Endodermal cell (in vitro differentiated cells): ENCODE measurements at regions not wholly inside any gene's neighbourhood (a gene's known extent, or its start where the extent isn't known, plus 50 kb on each side); places are given as distances from the start of the nearest gene placed in this dataset.

Experiments used
- DNase-seq: peaks from one replicate; pipeline ENCODE4 v3.0.0-alpha.2; 2017
- H3K27ac ChIP-seq: 2 replicates; pipeline ENCODE4 v1.5.1; 2013; ENCODE audit warnings: mild to moderate bottlenecking, low read depth, low read length, moderate library complexity
- H3K27me3 ChIP-seq: 2 replicates; pipeline ENCODE4 v1.6.1; 2013; ENCODE audit warnings: mild to moderate bottlenecking, low read length, moderate library complexity; ENCODE audit not compliant: insufficient read depth, control insufficient read depth, poor library complexity, severe bottlenecking
- H3K36me3 ChIP-seq: 2 replicates; pipeline ENCODE4 v1.7.0; 2013; ENCODE audit warnings: mild to moderate bottlenecking, low read length, moderate library complexity; ENCODE audit not compliant: control insufficient read depth, insufficient read depth
- H3K4me1 ChIP-seq: one replicate; pipeline ENCODE4 v1.7.0; 2013; ENCODE audit warnings: low read length; ENCODE audit not compliant: control insufficient read depth, insufficient read depth
- H3K4me3 ChIP-seq: 2 replicates; pipeline ENCODE4 v1.5.1; 2013; ENCODE audit warnings: mild to moderate bottlenecking, low read length, moderate library complexity
- H3K9ac ChIP-seq: 2 replicates; pipeline ENCODE4 v1.6.1; 2013; ENCODE audit warnings: mild to moderate bottlenecking, low read length, moderate library complexity; ENCODE audit not compliant: poor library complexity, severe bottlenecking; ENCODE audit errors: extremely low read depth
- H3K9me3 ChIP-seq: 2 replicates; pipeline ENCODE4 v1.6.1; 2013; ENCODE audit warnings: mild to moderate bottlenecking, low read length, moderate library complexity; ENCODE audit not compliant: control insufficient read depth
- H3K27ac Mint-ChIP-seq: 2 replicates; pipeline ENCODE4 v1.8.0; 2020; ENCODE audit warnings: mixed read lengths
- H3K27me3 Mint-ChIP-seq: 2 replicates; pipeline ENCODE4 v1.8.0; 2021; ENCODE audit warnings: mild to moderate bottlenecking, mixed read lengths; ENCODE audit not compliant: insufficient read depth
- H3K36me3 Mint-ChIP-seq: 2 replicates; pipeline ENCODE4 v1.8.0; 2020; ENCODE audit warnings: low read depth, mixed read lengths
- H3K4me1 Mint-ChIP-seq: 2 replicates; pipeline ENCODE4 v1.8.0; 2020; ENCODE audit warnings: mixed read lengths
- H3K4me3 Mint-ChIP-seq: 2 replicates; pipeline ENCODE4 v1.8.0; 2020; ENCODE audit warnings: mild to moderate bottlenecking, moderate library complexity, mixed read lengths
- H3K9me3 Mint-ChIP-seq: 2 replicates; pipeline ENCODE4 v1.8.0; 2020; ENCODE audit warnings: mild to moderate bottlenecking, mixed read lengths
- CTCF ChIP-seq: fragments of 200-600 bp; sonication (generic); conservative IDR thresholded peaks from 2 replicates; pipeline ENCODE4 v1.5.0; 2021; ENCODE audit warnings: antibody characterized with exemption, mild to moderate bottlenecking
- WGBS, 2 experiments: methylation state at CpG; one replicate each; pipeline versions ENCODE4 v1.1.5 to v1.1.7; 2013; ENCODE audit warnings: missing lambda C conversion rate in 2 of 2, mixed read lengths in 1 of 2; ENCODE audit not compliant: insufficient coverage in 1 of 2, insufficient read length in 1 of 2; 5-methylcytosine and 5-hydroxymethylcytosine counted together

GRCh38 chr13:40306817-40307216 is 359.6 kb downstream of the FOXO1 start:
- DNase-seq: no peak
- Mint-ChIP-seq H3K4me1 (peaks cover 10% of the 10 kb centered on the region), H3K36me3 (peaks cover 18% of the 10 kb centered on the region), H3K27ac (no peak overlapping the region), H3K27me3 (no peaks in the 10 kb centered on the region), H3K4me3 (no peak overlapping the region), H3K9me3 (peaks cover 64% of the 10 kb centered on the region)
- Histone ChIP-seq H3K9me3 (peaks cover 67% of the 10 kb centered on the region), H3K4me1 (peaks cover 7% of the 10 kb centered on the region), H3K36me3 (no peaks in the 10 kb centered on the region), H3K4me3 (peak overlapping the region; percentile 61), H3K9ac (no peak overlapping the region), H3K27ac (no peak overlapping the region), H3K27me3 (no peaks in the 10 kb centered on the region)
- no peak for TF ChIP-seq CTCF
- WGBS, 2 experiments: 88 to 100% methylated on average over 1 to 2 of the region's 2 CpGs

GRCh38 chr13:40309881-40310280 is 356.6 kb downstream of the FOXO1 start:
- H3K9me3 Mint-ChIP-seq: peaks cover 37% of the 10 kb centered on the region
- DNase-seq: no peak
- H3K27ac Mint-ChIP-seq: no peak overlapping the region
- peaks cover 8% of the 10 kb centered on the region for H3K36me3 Mint-ChIP-seq
- no peaks in the 10 kb centered on the region for H3K27me3 Mint-ChIP-seq
- H3K4me1 Mint-ChIP-seq: peaks cover 14% of the 10 kb centered on the region
- WGBS, 2 experiments: 57 to 64% methylated on average over 3 of the region's 3 CpGs
- H3K9ac ChIP-seq: no peak overlapping the region
- H3K27me3 ChIP-seq: no peaks in the 10 kb centered on the region
- peaks cover 7% of the 10 kb centered on the region for H3K4me1 ChIP-seq
- peak overlapping the region; percentile 41 for H3K4me3 ChIP-seq
- H3K4me3 Mint-ChIP-seq: no peak overlapping the region
- no peak overlapping the region for H3K27ac ChIP-seq
- no peaks in the 10 kb centered on the region for H3K36me3 ChIP-seq
- peaks cover 38% of the 10 kb centered on the region for H3K9me3 ChIP-seq
- no peak for TF ChIP-seq CTCF

GRCh38 chr13:40311356-40312101 is 354.9 kb downstream of the FOXO1 start:
- H3K4me3 ChIP-seq: no peak overlapping the region
- peaks cover 22% of the 10 kb centered on the region for H3K9me3 Mint-ChIP-seq
- H3K4me1 Mint-ChIP-seq: peaks cover 14% of the 10 kb centered on the region
- no peaks in the 10 kb centered on the region for H3K36me3 Mint-ChIP-seq
- 98% methylated on average over 6 of the region's 7 CpGs; no CpG with 5 or more reads in 1 of the 2 experiments for WGBS, 2 experiments
- DNase-seq: no peak
- H3K27me3 ChIP-seq: no peaks in the 10 kb centered on the region
- no peaks in the 10 kb centered on the region for H3K36me3 ChIP-seq
- H3K27ac Mint-ChIP-seq: no peak overlapping the region
- H3K27ac ChIP-seq: no peak overlapping the region
- H3K4me1 ChIP-seq: peaks cover 7% of the 10 kb centered on the region
- no peak overlapping the region for H3K9ac ChIP-seq
- H3K27me3 Mint-ChIP-seq: peaks cover 1% of the 10 kb centered on the region
- TF ChIP-seq CTCF: no peak
- H3K4me3 Mint-ChIP-seq: no peak overlapping the region
- peaks cover 23% of the 10 kb centered on the region for H3K9me3 ChIP-seq
